AG10803 (cell line): ENCODE measurements at regions not wholly inside any gene's neighbourhood (a gene's known extent, or its start where the extent isn't known, plus 50 kb on each side); places are given as distances from the start of the nearest gene placed in this dataset.

Experiments used
- DNase-seq: peaks from one replicate; pipeline ENCODE4 v3.0.0; 2010; ENCODE audit warnings: low read depth
- H3K4me3 ChIP-seq: 2 replicates; pipeline ENCODE4 v1.5.1; 2011; ENCODE audit warnings: mild to moderate bottlenecking, low read length, control low read depth
- TF ChIP-seq, protein P1 (sequence below): conservative IDR thresholded peaks from 2 replicates; pipeline ENCODE4 v1.5.1; 2011; ENCODE audit warnings: mild to moderate bottlenecking, low read length, control low read depth, inconsistent platforms

DNA sequence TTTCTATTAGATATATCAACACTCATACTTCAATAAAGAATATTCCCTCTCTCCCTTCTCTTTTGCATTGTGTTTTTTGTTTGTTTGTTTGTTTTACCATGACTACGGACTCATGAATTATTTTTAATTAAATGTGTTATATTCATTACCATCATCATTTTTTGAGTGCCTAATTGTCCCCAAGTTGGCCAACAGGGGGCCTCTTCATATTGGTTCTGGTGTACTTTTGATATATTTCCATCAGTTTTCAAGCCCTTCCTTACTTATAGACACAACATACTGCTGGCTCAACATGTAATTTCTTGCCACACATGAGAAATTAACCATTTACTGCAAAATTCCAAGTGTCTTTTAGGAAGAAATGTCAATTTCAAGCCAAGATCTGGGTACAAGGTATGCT, 54.5 kb upstream of the GPC6 start:
- TF ChIP-seq, protein P1, sequence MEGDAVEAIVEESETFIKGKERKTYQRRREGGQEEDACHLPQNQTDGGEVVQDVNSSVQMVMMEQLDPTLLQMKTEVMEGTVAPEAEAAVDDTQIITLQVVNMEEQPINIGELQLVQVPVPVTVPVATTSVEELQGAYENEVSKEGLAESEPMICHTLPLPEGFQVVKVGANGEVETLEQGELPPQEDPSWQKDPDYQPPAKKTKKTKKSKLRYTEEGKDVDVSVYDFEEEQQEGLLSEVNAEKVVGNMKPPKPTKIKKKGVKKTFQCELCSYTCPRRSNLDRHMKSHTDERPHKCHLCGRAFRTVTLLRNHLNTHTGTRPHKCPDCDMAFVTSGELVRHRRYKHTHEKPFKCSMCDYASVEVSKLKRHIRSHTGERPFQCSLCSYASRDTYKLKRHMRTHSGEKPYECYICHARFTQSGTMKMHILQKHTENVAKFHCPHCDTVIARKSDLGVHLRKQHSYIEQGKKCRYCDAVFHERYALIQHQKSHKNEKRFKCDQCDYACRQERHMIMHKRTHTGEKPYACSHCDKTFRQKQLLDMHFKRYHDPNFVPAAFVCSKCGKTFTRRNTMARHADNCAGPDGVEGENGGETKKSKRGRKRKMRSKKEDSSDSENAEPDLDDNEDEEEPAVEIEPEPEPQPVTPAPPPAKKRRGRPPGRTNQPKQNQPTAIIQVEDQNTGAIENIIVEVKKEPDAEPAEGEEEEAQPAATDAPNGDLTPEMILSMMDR: peak; percentile 26
- DNase-seq: no peak
- no peak overlapping the region for H3K4me3 ChIP-seq

DNA sequence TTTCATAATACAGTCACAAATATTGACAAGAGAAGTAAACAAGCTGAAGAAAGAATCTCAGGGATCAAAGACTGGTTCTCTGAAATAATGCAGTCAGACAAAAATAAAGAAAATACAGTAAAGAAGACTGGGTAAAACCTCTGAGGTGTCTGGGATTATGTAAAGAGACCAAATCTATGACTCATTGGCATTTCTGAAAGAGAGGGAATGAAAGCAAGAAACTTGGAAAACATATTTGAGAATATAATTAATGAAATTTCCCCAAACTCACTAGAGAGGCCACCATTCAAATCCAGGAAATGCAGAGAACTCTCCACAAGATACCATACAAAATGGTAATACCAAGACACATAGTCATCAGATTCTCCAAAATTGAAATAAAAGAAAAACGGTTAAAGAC, 53.0 kb upstream of the GPC6 start:
- DNase-seq: peak; percentile 3
- no peak overlapping the region for H3K4me3 ChIP-seq
- TF ChIP-seq, protein P1: no peak

DNA sequence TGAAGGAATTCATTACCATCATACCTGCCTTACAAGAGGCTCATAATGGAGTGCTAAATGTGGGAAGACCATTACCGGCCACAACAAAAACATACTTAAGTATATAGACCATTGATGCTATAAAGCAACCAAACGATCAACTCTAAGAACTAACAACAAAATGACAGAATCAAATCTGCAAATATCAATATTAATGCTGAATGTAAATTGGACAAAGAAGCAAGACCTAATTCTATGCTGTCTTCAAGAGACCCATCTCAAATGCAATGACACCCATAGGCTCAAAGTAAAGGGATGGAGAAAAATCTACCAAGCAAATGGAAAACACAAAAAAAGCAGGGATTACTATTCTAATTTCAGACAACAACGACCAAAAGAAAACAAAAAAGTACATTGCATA, 52.3 kb upstream of the GPC6 start:
- H3K4me3 ChIP-seq: no peak overlapping the region
- TF ChIP-seq, protein P1: no peak
- DNase-seq: no peak
